Fibroblast of the aortic adventitia (primary cell): ENCODE measurements at regions not wholly inside any gene's neighbourhood (a gene's known extent, or its start where the extent isn't known, plus 50 kb on each side); places are given as distances from the start of the nearest gene placed in this dataset.
A peak's percentile ranks its signal among the peaks of the same experiment; 100 is the strongest.

Experiments
- DNase-seq: peaks from one replicate; pipeline ENCODE4 v3.0.0-alpha.2; 2010; ENCODE audit warnings: low read depth
- H3K4me3 ChIP-seq: 2 replicates; pipeline ENCODE4 v1.5.1; 2011; ENCODE audit warnings: low read depth, mild to moderate bottlenecking, control low read depth, low read length, moderate library complexity
- TF ChIP-seq, protein P1 (sequence below): IDR thresholded peaks from 2 replicates; pipeline ENCODE4 v1.5.1; 2011; ENCODE audit warnings: mild to moderate bottlenecking, low read length, control low read depth, inconsistent platforms; ENCODE audit not compliant: insufficient read depth

DNA sequence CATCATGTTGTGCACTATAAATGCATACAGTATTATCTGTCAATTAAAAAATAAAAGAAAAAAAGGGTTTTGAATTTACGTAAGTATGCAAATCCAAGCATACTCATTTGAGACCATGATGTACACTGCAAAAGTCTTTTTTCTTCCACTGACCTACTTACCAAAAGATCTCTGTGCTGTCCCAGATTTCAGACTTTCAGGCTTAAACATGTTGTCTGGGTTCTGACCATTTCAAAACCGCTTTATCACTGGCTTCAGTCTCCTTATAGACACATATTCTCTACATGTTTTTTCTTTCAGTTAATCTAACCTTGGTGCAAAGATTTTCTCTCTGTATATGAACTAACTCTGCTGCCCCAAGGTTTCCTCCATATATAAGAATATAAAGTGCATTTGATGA, 58.6 kb upstream of the CXCL8 start:
- no peak overlapping the region for H3K4me3 ChIP-seq
- TF ChIP-seq, protein P1, sequence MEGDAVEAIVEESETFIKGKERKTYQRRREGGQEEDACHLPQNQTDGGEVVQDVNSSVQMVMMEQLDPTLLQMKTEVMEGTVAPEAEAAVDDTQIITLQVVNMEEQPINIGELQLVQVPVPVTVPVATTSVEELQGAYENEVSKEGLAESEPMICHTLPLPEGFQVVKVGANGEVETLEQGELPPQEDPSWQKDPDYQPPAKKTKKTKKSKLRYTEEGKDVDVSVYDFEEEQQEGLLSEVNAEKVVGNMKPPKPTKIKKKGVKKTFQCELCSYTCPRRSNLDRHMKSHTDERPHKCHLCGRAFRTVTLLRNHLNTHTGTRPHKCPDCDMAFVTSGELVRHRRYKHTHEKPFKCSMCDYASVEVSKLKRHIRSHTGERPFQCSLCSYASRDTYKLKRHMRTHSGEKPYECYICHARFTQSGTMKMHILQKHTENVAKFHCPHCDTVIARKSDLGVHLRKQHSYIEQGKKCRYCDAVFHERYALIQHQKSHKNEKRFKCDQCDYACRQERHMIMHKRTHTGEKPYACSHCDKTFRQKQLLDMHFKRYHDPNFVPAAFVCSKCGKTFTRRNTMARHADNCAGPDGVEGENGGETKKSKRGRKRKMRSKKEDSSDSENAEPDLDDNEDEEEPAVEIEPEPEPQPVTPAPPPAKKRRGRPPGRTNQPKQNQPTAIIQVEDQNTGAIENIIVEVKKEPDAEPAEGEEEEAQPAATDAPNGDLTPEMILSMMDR, result no peak
- no peak for DNase-seq

DNA sequence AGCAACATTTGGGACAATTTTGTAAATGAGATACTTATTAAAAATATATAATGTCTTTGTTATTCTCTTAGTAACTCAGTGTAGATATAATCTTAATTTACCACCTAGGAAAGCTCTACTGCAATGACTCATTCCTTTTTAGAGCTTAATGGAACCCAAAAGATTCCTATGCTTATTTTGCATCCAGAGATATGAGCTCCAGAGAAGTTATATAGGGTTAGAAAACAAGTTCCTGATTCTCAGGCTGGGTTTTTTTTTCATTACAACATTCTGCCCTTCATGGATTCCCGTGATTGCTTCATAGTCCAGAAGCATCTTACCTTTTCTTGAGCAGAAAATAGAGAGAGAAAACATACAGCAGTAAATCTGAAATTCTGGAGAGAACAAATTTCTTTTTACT, 57.9 kb upstream of the CXCL8 start:
- DNase-seq, result no peak
- TF ChIP-seq, protein P1, result no peak
- no peak overlapping the region for H3K4me3 ChIP-seq

DNA sequence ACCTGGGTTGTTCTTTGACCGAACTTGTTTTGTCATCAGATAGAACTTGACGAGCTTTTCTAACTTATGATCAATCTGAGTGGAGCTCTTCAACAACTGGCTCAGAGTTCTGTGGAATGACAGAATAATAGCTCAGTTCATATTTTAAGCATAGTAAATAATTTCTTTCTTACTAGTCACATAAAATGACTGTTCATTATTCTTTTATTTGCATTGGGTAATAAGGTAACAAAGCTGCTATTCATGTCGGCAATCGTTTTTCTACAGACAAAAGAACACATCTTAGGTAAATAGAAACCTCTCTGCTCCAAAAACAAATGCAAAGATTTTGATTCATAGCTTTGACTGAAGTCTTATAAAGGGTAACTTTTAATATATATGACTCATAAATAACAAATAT, 57.3 kb upstream of the CXCL8 start:
- DNase-seq, result no peak
- H3K4me3 ChIP-seq, result no peak overlapping the region
- TF ChIP-seq, protein P1, result no peak

DNA sequence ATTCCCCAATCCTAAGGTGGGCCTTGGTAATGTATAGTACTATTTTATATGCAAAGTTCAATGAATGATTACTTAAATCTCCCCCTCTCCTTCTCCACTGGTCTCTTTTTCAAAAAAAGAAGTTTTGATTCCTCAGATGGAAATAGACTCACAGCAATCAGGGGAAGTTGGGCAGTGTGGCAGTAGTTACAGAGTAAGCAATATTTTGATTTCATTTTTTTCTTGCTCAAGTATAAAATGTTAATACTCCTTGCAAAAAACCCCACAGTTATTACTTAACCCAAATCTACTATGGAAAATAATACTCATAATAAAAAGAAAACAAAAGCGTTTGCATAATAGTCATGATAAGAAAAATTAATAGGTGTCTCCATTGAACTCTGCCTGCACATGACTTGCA, 56.9 kb upstream of the CXCL8 start:
- no peak overlapping the region for H3K4me3 ChIP-seq
- TF ChIP-seq, protein P1, result no peak
- DNase-seq, result no peak

DNA sequence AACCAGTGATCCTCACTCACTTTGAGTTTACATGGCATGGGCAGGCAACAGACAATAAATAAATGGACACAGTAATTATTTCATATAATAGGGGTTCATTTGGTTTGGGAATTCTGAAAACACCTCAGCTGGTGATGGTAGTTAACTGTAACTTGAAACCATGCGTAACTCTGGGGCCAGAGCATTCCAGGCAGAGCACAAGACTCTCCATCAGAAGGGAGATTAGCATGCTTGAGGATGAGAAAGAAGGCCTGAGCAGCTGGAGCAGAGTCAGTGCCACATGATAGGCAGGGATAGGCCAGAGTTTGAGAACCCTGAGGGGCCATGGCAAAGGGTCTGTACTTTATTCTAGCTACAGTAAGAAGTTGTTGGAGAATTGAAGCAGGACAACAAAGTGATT, 56.3 kb upstream of the CXCL8 start:
- no peak overlapping the region for H3K4me3 ChIP-seq
- TF ChIP-seq, protein P1, result no peak
- DNase-seq, result peak; percentile 37

DNA sequence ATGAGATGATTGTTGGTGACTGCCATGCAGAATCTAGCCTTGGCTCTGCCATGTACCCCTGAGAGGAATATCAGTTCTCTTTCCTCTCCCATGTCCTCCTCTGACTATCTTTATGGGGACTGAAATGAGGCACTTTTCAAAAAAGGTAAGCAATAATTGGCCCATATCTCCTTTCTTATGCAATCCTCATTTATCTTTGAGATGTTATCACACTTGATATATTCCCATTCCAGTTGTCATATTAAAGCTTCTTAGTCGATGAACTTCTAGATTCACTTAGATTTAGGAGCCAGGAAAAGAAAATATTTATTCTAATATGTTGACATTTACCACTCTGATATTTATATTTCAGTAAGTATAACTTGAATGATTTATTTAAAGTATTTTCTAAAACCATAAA, 55.3 kb upstream of the CXCL8 start:
- DNase-seq, result no peak
- TF ChIP-seq, protein P1, result no peak
- no peak overlapping the region for H3K4me3 ChIP-seq

DNA sequence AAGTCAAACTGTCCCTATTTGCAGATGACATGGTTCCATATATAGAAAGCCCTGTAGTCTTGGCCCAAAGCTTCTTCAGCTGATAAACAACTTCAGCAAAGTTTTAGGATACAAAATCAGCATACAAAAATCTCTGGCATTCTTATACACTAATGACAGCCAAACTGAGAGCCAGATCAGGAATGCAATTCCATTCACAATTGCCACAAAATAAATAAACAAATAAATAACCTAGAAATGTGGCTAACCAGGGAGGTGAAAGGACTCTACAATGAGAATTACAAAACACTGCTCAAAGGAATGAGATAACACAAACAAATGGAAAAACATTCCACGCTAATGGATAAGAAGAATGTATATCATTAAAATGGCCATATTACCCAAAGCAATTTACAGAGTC, 52.9 kb upstream of the CXCL8 start:
- H3K4me3 ChIP-seq, result no peak overlapping the region
- TF ChIP-seq, protein P1, result no peak
- no peak for DNase-seq
